ENCODE measurements at regions not wholly inside any gene's neighbourhood (a gene's known extent, or its start where the extent isn't known, plus 50 kb on each side); places are given as distances from the start of the nearest gene placed in this dataset.
"Not testable (repeated sequence)": the region's sequence is repeated elsewhere in the genome, so short reads cannot be mapped to it uniquely, and the experiment has no call there.

GRCh38 chr6:106866875-106867658, 107.5 kb downstream of the CD24 start:
- Histone ChIP-seq H3K4me1 (ENCODE audit: insufficient read depth, low read length) (0 out of 2 replicates have a peak, but pooled peaks cover 3% of the 10 kb centered on the region), H3K9me3 (ENCODE audit: insufficient read depth, low read depth, low read length) (peaks cover 49% of the 10 kb centered on the region), H3K36me3 (ENCODE audit: insufficient read depth, low read depth, low read length) (no peaks in the 10 kb centered on the region), H3K9ac (ENCODE audit: low read depth, low read length) (no peak overlapping the region), H3K27ac (ENCODE audit: low read length) (no peak overlapping the region), H3K27me3 (ENCODE audit: insufficient read depth, low read length) (no peaks in the 10 kb centered on the region), H3K4me3 (ENCODE audit: low read length) (no peak overlapping the region)

GRCh38 chr6:106862858-106863257, 111.7 kb downstream of the CD24 start:
- Histone ChIP-seq H3K4me3 (ENCODE audit: low read length) (no peak overlapping the region), H3K9ac (ENCODE audit: low read depth, low read length) (no peak overlapping the region), H3K4me1 (ENCODE audit: insufficient read depth, low read length) (0 out of 2 replicates have a peak, but pooled peaks cover 3% of the 10 kb centered on the region), H3K27ac (ENCODE audit: low read length) (no peak overlapping the region), H3K9me3 (ENCODE audit: insufficient read depth, low read depth, low read length) (peaks cover 49% of the 10 kb centered on the region), H3K36me3 (ENCODE audit: insufficient read depth, low read depth, low read length) (no peaks in the 10 kb centered on the region), H3K27me3 (ENCODE audit: insufficient read depth, low read length) (no peaks in the 10 kb centered on the region)

- Histone ChIP-seq H3K27me3 (ENCODE audit: insufficient read depth, low read length) (no peaks in the 10 kb centered on the region), H3K27ac (ENCODE audit: low read length) (no peak overlapping the region), H3K4me1 (ENCODE audit: insufficient read depth, low read length) (no peaks in the 10 kb centered on the region), H3K9ac (ENCODE audit: low read depth, low read length) (no peak overlapping the region), H3K36me3 (ENCODE audit: insufficient read depth, low read depth, low read length) (no peaks in the 10 kb centered on the region), H3K9me3 (ENCODE audit: insufficient read depth, low read depth, low read length) (peaks cover 39% of the 10 kb centered on the region), H3K4me3 (ENCODE audit: low read length) (no peak overlapping the region)
Observed at GRCh38 chr6:106860940-106861339, 113.6 kb downstream of the CD24 start.

- Histone ChIP-seq H3K27me3 (ENCODE audit: insufficient read depth, low read length) (no peaks in the 10 kb centered on the region), H3K4me3 (ENCODE audit: low read length) (no peak overlapping the region), H3K27ac (ENCODE audit: low read length) (no peak overlapping the region), H3K9me3 (ENCODE audit: insufficient read depth, low read depth, low read length) (peaks cover 31% of the 10 kb centered on the region), H3K4me1 (ENCODE audit: insufficient read depth, low read length) (no peaks in the 10 kb centered on the region), H3K9ac (ENCODE audit: low read depth, low read length) (no peak overlapping the region), H3K36me3 (ENCODE audit: insufficient read depth, low read depth, low read length) (no peaks in the 10 kb centered on the region)
Observed at GRCh38 chr6:106858653-106859092, 115.9 kb downstream of the CD24 start.

GRCh38 chr6:106857771-106858652, 116.5 kb downstream of the CD24 start:
- no peak overlapping the region for H3K4me3 ChIP-seq (ENCODE audit: low read length)
- H3K27ac ChIP-seq (ENCODE audit: low read length), result no peak overlapping the region
- no peaks in the 10 kb centered on the region for H3K36me3 ChIP-seq (ENCODE audit: insufficient read depth, low read depth, low read length)
- no peaks in the 10 kb centered on the region for H3K27me3 ChIP-seq (ENCODE audit: insufficient read depth, low read length)
- H3K9ac ChIP-seq (ENCODE audit: low read depth, low read length), result no peak overlapping the region
- peaks cover 27% of the 10 kb centered on the region for H3K9me3 ChIP-seq (ENCODE audit: insufficient read depth, low read depth, low read length)
- H3K4me1 ChIP-seq (ENCODE audit: insufficient read depth, low read length), result no peaks in the 10 kb centered on the region

- H3K36me3 ChIP-seq (ENCODE audit: insufficient read depth, low read depth, low read length); H3K27me3 ChIP-seq (ENCODE audit: insufficient read depth, low read length); H3K4me1 ChIP-seq (ENCODE audit: insufficient read depth, low read length); H3K4me3 ChIP-seq (ENCODE audit: low read length); H3K27ac ChIP-seq (ENCODE audit: low read length); H3K9ac ChIP-seq (ENCODE audit: low read depth, low read length): not testable (repeated sequence)
- peaks cover 23% of the 10 kb centered on the region for H3K9me3 ChIP-seq (ENCODE audit: insufficient read depth, low read depth, low read length)
Observed at GRCh38 chr6:106857310-106857709, 117.2 kb downstream of the CD24 start.

- Histone ChIP-seq H3K27me3 (ENCODE audit: insufficient read depth, low read length) (no peaks in the 10 kb centered on the region), H3K9ac (ENCODE audit: low read depth, low read length) (no peak overlapping the region), H3K9me3 (ENCODE audit: insufficient read depth, low read depth, low read length) (peaks cover 19% of the 10 kb centered on the region), H3K36me3 (ENCODE audit: insufficient read depth, low read depth, low read length) (no peaks in the 10 kb centered on the region), H3K4me3 (ENCODE audit: low read length) (no peak overlapping the region), H3K27ac (ENCODE audit: low read length) (no peak overlapping the region), H3K4me1 (ENCODE audit: insufficient read depth, low read length) (no peaks in the 10 kb centered on the region)
Observed at GRCh38 chr6:106856227-106856874, 118.2 kb downstream of the CD24 start.

GRCh38 chr6:106855117-106855516, 119.4 kb downstream of the CD24 start:
- Histone ChIP-seq H3K27me3 (ENCODE audit: insufficient read depth, low read length) (no peaks in the 10 kb centered on the region), H3K36me3 (ENCODE audit: insufficient read depth, low read depth, low read length) (no peaks in the 10 kb centered on the region), H3K27ac (ENCODE audit: low read length) (no peak overlapping the region), H3K4me1 (ENCODE audit: insufficient read depth, low read length) (no peaks in the 10 kb centered on the region), H3K4me3 (ENCODE audit: low read length) (no peak overlapping the region), H3K9ac (ENCODE audit: low read depth, low read length) (no peak overlapping the region), H3K9me3 (ENCODE audit: insufficient read depth, low read depth, low read length) (peaks cover 10% of the 10 kb centered on the region)

- Histone ChIP-seq H3K27ac (ENCODE audit: low read length) (no peak overlapping the region), H3K4me1 (ENCODE audit: insufficient read depth, low read length) (no peaks in the 10 kb centered on the region; the same call in 1 of the 2 replicates), H3K36me3 (ENCODE audit: insufficient read depth, low read depth, low read length) (no peaks in the 10 kb centered on the region)
Observed at GRCh38 chr6:106849676-106850332, 124.7 kb downstream of the CD24 start.

GRCh38 chr6:106849120-106849519, 125.4 kb downstream of the CD24 start:
- Histone ChIP-seq H3K4me3 (ENCODE audit: low read length) (no peak overlapping the region), H3K27me3 (ENCODE audit: insufficient read depth, low read length) (no peaks in the 10 kb centered on the region), H3K36me3 (ENCODE audit: insufficient read depth, low read depth, low read length) (no peaks in the 10 kb centered on the region), H3K9ac (ENCODE audit: low read depth, low read length) (no peak overlapping the region), H3K9me3 (ENCODE audit: insufficient read depth, low read depth, low read length) (peaks cover 10% of the 10 kb centered on the region), H3K27ac (ENCODE audit: low read length) (no peak overlapping the region), H3K4me1 (ENCODE audit: insufficient read depth, low read length) (no peaks in the 10 kb centered on the region; the same call in 1 of the 2 replicates)

More at GRCh38 chr6:106849676-106850332, 124.7 kb downstream of the CD24 start:
- H3K4me3 ChIP-seq (ENCODE audit: low read length), result no peak overlapping the region
- H3K9ac ChIP-seq (ENCODE audit: low read depth, low read length), result no peak overlapping the region
- H3K27me3 ChIP-seq (ENCODE audit: insufficient read depth, low read length), result no peaks in the 10 kb centered on the region
- H3K9me3 ChIP-seq (ENCODE audit: insufficient read depth, low read depth, low read length), result peaks cover 10% of the 10 kb centered on the region

- no peak overlapping the region for H3K4me3 ChIP-seq (ENCODE audit: low read length)
- H3K9me3 ChIP-seq (ENCODE audit: insufficient read depth, low read depth, low read length), result peaks cover 4% of the 10 kb centered on the region
- no peak overlapping the region for H3K27ac ChIP-seq (ENCODE audit: low read length)
Observed at GRCh38 chr6:106847116-106847515, 127.4 kb downstream of the CD24 start.

More at GRCh38 chr6:106847116-106847515, 127.4 kb downstream of the CD24 start:
- no peaks in the 10 kb centered on the region for H3K36me3 ChIP-seq (ENCODE audit: insufficient read depth, low read depth, low read length)
- H3K9ac ChIP-seq (ENCODE audit: low read depth, low read length), result no peak overlapping the region
- H3K27me3 ChIP-seq (ENCODE audit: insufficient read depth, low read length), result no peaks in the 10 kb centered on the region
- no peaks in the 10 kb centered on the region; the same call in 1 of the 2 replicates for H3K4me1 ChIP-seq (ENCODE audit: insufficient read depth, low read length)
